Lower leg skin (tissue), 3 donors: ENCODE measurements at regions not wholly inside any gene's neighbourhood (a gene's known extent, or its start where the extent isn't known, plus 50 kb on each side); places are given as distances from the start of the nearest gene placed in this dataset.

Source experiments
- CTCF ChIP-seq, 3 donors: fragments of 450-650 bp; IDR thresholded peaks; one replicate each; pipeline ENCODE4 v1.5.1; 2016; ENCODE audit warnings: antibody characterized with exemption in 3 of 3, mild to moderate bottlenecking in 3 of 3, moderate library complexity in 2 of 3
- POLR2A ChIP-seq, 2 donors: fragments of 450-650 bp; IDR thresholded peaks; one replicate each; pipeline ENCODE4 v1.6.1; 2016 to 2017; ENCODE audit warnings: antibody characterized with exemption in 2 of 2, mild to moderate bottlenecking in 1 of 2, moderate library complexity in 1 of 2

DNA sequence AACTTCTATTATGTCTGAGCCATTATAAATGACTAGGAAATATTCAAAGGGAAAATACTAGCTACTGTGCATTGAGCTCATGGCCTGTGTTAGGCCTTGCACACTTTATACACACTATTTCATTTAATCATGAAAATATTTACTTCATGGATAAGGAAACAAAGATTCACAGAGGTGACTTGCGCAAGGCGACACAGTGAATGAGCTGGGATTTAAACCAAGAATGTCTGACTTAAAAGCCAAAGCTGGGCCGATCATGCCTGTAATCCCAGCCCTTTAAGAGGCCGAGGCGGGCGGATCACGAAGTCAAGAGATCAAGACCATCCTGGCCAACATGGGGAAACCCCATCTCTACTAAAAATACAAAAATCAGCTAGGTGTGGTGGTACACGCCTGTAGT lies 231.5 kb downstream of the MIAT start:
- no peak for TF ChIP-seq CTCF (IDR thresholded peaks at IDR 0.05)
- no peak for TF ChIP-seq POLR2A (IDR thresholded peaks at IDR 0.05)
